NCI-H345 treated with DMSO at 0.1 percent for 48 hours (cell line): ENCODE measurements at regions not wholly inside any gene's neighbourhood (a gene's known extent, or its start where the extent isn't known, plus 50 kb on each side); places are given as distances from the start of the nearest gene placed in this dataset.

ENCODE experiments used
- DNase-seq: peaks from one replicate; lab custom pipeline; 2025; ENCODE audit not compliant: unreplicated experiment; lab: John Stamatoyannopoulos, UW

- no peak for DNase-seq
Measured at GRCh38 chr6:139643986-139644385, 269.5 kb upstream of the CITED2 start.

- no peak for DNase-seq
Measured at GRCh38 chr6:139642346-139642745, 267.9 kb upstream of the CITED2 start.

- DNase-seq = no peak
Measured at GRCh38 chr6:139641376-139641775, 266.9 kb upstream of the CITED2 start.

GRCh38 chr6:139640921-139641320 is 266.5 kb upstream of the CITED2 start:
- DNase-seq = no peak

- no peak for DNase-seq
Measured at GRCh38 chr6:139640448-139640847, 266.0 kb upstream of the CITED2 start.

- no peak for DNase-seq
Measured at GRCh38 chr6:139639507-139639906, 265.1 kb upstream of the CITED2 start.

GRCh38 chr6:139638179-139638941 is 263.9 kb upstream of the CITED2 start:
- no peak for DNase-seq

GRCh38 chr6:139637766-139638165 is 263.3 kb upstream of the CITED2 start:
- no peak for DNase-seq

- no peak for DNase-seq
Measured at GRCh38 chr6:139636391-139636790, 261.9 kb upstream of the CITED2 start.

GRCh38 chr6:139635401-139636130 is 261.1 kb upstream of the CITED2 start:
- DNase-seq = no peak

- no peak for DNase-seq
Measured at GRCh38 chr6:139632840-139633239, 258.4 kb upstream of the CITED2 start.

GRCh38 chr6:139628270-139628669 is 253.8 kb upstream of the CITED2 start:
- no peak for DNase-seq

- no peak for DNase-seq
Measured at GRCh38 chr6:139627091-139627490, 252.6 kb upstream of the CITED2 start.

GRCh38 chr6:139625998-139626975 is 251.8 kb upstream of the CITED2 start:
- DNase-seq = no peak

- DNase-seq = no peak
Measured at GRCh38 chr6:139625081-139625939, 250.9 kb upstream of the CITED2 start.

GRCh38 chr6:139623372-139623771 is 248.9 kb upstream of the CITED2 start:
- no peak for DNase-seq

- no peak for DNase-seq
Measured at GRCh38 chr6:139613496-139613895, 239.0 kb upstream of the CITED2 start.

- no peak for DNase-seq
Measured at GRCh38 chr6:139612135-139612465, 237.7 kb upstream of the CITED2 start.

- DNase-seq = no peak
Measured at GRCh38 chr6:139611327-139612134, 237.1 kb upstream of the CITED2 start.
